ENCODE measurements at regions not wholly inside any gene's neighbourhood (a gene's known extent, or its start where the extent isn't known, plus 50 kb on each side); places are given as distances from the start of the nearest gene placed in this dataset.

GRCh38 chr9:85427772-85428171 is 314.0 kb downstream of the AGTPBP1 start:
- Histone ChIP-seq H3K4me3 (ENCODE audit: low read depth, low read length) (no peak overlapping the region), H3K27me3 (ENCODE audit: control insufficient read depth, insufficient read depth, low read length) (no peaks in the 10 kb centered on the region), H3K36me3 (ENCODE audit: control insufficient read depth, insufficient read depth, low read length) (no peaks in the 10 kb centered on the region)
- TF ChIP-seq CTCF (IDR thresholded peaks at IDR 0.05; ENCODE audit: insufficient read depth, low read length, poor library complexity, severe bottlenecking): no peak
- no peak for DNase-seq (ENCODE audit: low read depth)

- H3K36me3 ChIP-seq (ENCODE audit: control insufficient read depth, insufficient read depth, low read length): no peaks in the 10 kb centered on the region
- no peaks in the 10 kb centered on the region for H3K27me3 ChIP-seq (ENCODE audit: control insufficient read depth, insufficient read depth, low read length)
- peak; percentile 88 for TF ChIP-seq CTCF (IDR thresholded peaks at IDR 0.05; ENCODE audit: insufficient read depth, low read length, poor library complexity, severe bottlenecking)
- peak; percentile 55 for DNase-seq (ENCODE audit: low read depth)
- no peak overlapping the region for H3K4me3 ChIP-seq (ENCODE audit: low read depth, low read length)
These were observed 316.6 kb downstream of the AGTPBP1 start for GRCh38 chr9:85425153-85425611.

GRCh38 chr9:85423422-85423821 is 318.3 kb downstream of the AGTPBP1 start:
- no peak for TF ChIP-seq CTCF (IDR thresholded peaks at IDR 0.05; ENCODE audit: insufficient read depth, low read length, poor library complexity, severe bottlenecking)
- DNase-seq (ENCODE audit: low read depth): no peak
- H3K36me3 ChIP-seq (ENCODE audit: control insufficient read depth, insufficient read depth, low read length): no peaks in the 10 kb centered on the region

GRCh38 chr9:85421641-85422040 is 320.1 kb downstream of the AGTPBP1 start:
- no peak overlapping the region for H3K4me3 ChIP-seq (ENCODE audit: low read depth, low read length)
- H3K36me3 ChIP-seq (ENCODE audit: control insufficient read depth, insufficient read depth, low read length): no peaks in the 10 kb centered on the region
- H3K27me3 ChIP-seq (ENCODE audit: control insufficient read depth, insufficient read depth, low read length): no peaks in the 10 kb centered on the region
- peak; percentile 59 for DNase-seq (ENCODE audit: low read depth)
- no peak for TF ChIP-seq CTCF (IDR thresholded peaks at IDR 0.05; ENCODE audit: insufficient read depth, low read length, poor library complexity, severe bottlenecking)

More at GRCh38 chr9:85423422-85423821, 318.3 kb downstream of the AGTPBP1 start:
- Histone ChIP-seq H3K4me3 (ENCODE audit: low read depth, low read length) (no peak overlapping the region), H3K27me3 (ENCODE audit: control insufficient read depth, insufficient read depth, low read length) (no peaks in the 10 kb centered on the region)

- H3K4me3 ChIP-seq (ENCODE audit: low read depth, low read length): no peak overlapping the region
- no peak for TF ChIP-seq CTCF (IDR thresholded peaks at IDR 0.05; ENCODE audit: insufficient read depth, low read length, poor library complexity, severe bottlenecking)
- no peaks in the 10 kb centered on the region for H3K27me3 ChIP-seq (ENCODE audit: control insufficient read depth, insufficient read depth, low read length)
- no peaks in the 10 kb centered on the region for H3K36me3 ChIP-seq (ENCODE audit: control insufficient read depth, insufficient read depth, low read length)
- peak; percentile 86 for DNase-seq (ENCODE audit: low read depth)
These were observed 321.0 kb downstream of the AGTPBP1 start for GRCh38 chr9:85420750-85421149.

- Histone ChIP-seq H3K36me3 (ENCODE audit: control insufficient read depth, insufficient read depth, low read length) (no peaks in the 10 kb centered on the region), H3K27me3 (ENCODE audit: control insufficient read depth, insufficient read depth, low read length) (no peaks in the 10 kb centered on the region), H3K4me3 (ENCODE audit: low read depth, low read length) (no peak overlapping the region)
- no peak for DNase-seq (ENCODE audit: low read depth)
- no peak for TF ChIP-seq CTCF (IDR thresholded peaks at IDR 0.05; ENCODE audit: insufficient read depth, low read length, poor library complexity, severe bottlenecking)
These were observed 324.1 kb downstream of the AGTPBP1 start for GRCh38 chr9:85417674-85418073.

Data from kidney epithelial cell (primary cell).